Esophagus squamous epithelium (tissue), 4 donors: ENCODE measurements at regions not wholly inside any gene's neighbourhood (a gene's known extent, or its start where the extent isn't known, plus 50 kb on each side); places are given as distances from the start of the nearest gene placed in this dataset.

Experiments
- CTCF ChIP-seq, 6 experiments: fragments of 450-650 bp in 4 of 6; fragments of 200-600 bp in 2 of 6; sonication (generic) in 2 of 6; IDR thresholded peaks; one replicate each; pipeline ENCODE4 v1.5.1; 2016 to 2019; ENCODE audit warnings: antibody characterized with exemption in 6 of 6, mild to moderate bottlenecking in 4 of 6, moderate library complexity in 4 of 6
- POLR2A ChIP-seq, 4 donors: fragments of 450-650 bp; IDR thresholded peaks; one replicate each; pipeline ENCODE4 v1.6.1; 2017; ENCODE audit warnings: antibody characterized with exemption in 4 of 4, mild to moderate bottlenecking in 4 of 4, moderate library complexity in 3 of 4

GRCh38 chr18:24656050-24656449, 195.6 kb downstream of the HRH4 start:
- no peak for TF ChIP-seq CTCF (IDR thresholded peaks at IDR 0.05)
- TF ChIP-seq POLR2A (IDR thresholded peaks at IDR 0.05), result no peak
